Kidney glomerular epithelial cell (primary cell): ENCODE measurements at regions not wholly inside any gene's neighbourhood (a gene's known extent, or its start where the extent isn't known, plus 50 kb on each side); places are given as distances from the start of the nearest gene placed in this dataset.
"Not testable (repeated sequence)": the region's sequence is repeated elsewhere in the genome, so short reads cannot be mapped to it uniquely, and the experiment has no call there.

Experiments
- DNase-seq: peaks from one replicate; lab custom pipeline; 2025; lab: John Stamatoyannopoulos, UW

DNA sequence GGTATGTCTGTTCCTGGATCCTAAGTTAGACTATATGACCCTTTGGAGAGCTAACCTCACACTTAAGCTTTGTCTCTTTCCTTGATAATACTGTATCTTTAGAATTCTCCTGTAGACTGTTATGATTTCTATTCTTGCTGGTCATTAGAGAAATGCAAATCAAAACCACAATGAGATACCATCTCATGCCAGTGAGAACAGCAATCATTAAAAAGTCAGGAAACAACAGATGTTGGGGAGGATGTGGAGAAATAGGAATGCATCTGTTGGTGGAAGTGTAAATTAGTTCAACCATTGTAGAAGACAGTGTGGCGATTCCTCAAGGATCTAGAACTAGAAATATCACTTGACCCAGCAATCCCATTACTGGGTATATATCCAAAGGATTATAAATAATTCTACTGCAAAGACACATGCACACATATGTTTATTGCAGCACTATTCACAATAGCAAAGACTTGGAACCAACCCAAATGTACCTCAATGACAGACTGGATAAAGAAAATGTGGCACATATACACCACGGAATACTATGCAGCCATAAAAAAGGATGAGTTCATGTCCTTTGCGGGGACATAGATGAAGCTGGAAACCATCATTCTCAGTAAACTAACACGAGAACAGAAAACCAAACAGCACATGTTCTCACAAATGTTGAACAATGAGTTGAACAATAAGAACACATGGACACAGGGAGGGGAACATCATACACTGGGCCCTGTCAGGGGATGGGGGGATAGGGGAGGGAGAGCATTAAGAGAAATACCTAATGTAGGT, 867.8 kb upstream of the ADGRB3 start:
- DNase-seq = not testable (repeated sequence)

DNA sequence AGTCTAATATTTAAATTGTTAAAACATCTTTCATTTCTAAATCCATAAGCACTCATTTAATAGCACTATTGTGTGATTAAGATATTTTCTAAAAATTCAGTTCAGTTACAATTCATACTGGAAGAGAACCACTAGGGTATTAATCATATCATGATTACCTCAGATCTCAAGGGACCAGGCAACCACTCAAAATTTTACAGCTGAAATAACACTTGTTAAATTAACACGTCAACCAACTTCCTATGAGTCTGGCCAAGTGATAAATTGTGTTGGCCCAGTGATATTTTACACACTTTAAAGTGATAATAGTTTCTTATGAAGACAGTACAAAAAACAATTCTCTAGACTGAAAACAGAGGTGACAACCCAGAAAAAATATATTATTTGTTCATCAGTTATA, 869.0 kb upstream of the ADGRB3 start:
- no peak for DNase-seq

DNA sequence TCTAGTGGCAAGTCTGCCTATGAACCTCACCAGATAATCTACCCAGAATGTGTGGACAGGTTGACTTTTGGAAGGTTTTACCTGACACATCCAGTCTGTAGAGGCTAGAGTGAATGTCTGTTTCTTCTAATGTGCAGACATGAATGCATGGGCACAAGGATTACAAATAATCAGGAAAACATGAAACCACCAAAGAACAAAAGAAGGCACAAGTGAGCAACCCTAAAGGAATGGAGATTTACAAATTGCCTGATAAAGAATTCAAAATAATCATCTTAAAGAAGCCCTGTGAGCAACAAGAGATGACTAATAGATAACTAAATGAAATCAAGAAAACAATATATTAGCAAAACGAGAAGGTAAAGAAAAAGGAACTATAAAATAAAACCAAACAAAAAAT, 876.1 kb upstream of the ADGRB3 start:
- no peak for DNase-seq

DNA sequence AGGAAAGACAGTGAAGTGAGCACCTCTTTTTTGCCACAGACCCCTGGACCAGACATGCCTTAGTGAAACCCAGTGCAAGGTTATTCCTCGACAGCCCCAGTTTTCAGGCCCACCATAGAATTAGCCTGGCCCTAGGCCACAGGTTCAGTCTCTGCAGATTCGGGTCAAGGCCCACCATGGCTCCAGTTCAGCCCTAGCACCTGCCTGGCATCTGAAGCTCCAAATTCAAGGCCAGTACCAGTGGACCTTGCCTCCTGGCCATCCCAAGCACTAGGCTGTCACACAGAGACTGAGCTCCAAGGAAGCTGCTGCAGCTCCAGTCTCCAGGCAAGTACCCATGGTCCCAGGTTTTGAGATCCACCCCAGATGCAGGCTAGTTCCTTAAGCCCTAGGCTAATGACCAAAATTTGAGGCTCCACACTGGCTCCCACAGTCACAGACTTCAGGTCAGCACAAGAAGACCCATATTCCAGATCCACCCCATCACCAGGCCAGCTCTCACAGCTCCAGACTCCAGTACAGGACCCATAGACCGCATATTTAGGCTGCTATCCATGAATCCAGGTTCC, 877.5 kb upstream of the ADGRB3 start:
- no peak for DNase-seq

GRCh38 chr6:67748521-67748920, 886.6 kb upstream of the ADGRB3 start:
- no peak for DNase-seq

- peak; percentile 16 for DNase-seq
Observed at GRCh38 chr6:67736816-67737215, 898.3 kb upstream of the ADGRB3 start.

DNA sequence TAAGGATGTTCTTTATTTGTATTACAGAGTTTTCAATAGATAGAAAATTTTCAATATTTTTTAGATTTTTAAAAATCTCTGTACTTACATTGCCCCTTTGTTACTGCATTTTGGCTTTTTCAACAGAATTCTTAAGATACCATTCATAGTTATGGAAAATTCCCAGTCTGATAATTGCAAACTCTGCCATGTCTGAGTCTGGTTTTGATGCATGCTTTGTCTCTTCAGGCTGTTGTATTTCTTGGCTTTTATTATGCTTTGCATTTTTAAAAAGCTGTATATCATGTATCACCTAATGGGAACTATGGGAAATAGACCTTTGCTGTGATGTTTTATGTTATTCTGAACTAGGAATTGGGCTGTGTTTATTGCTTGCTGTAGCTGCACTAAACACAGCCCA, 898.9 kb upstream of the ADGRB3 start:
- no peak for DNase-seq

GRCh38 chr6:67735623-67736022, 899.5 kb upstream of the ADGRB3 start:
- DNase-seq = no peak

GRCh38 chr6:67722861-67723261, 912.2 kb upstream of the ADGRB3 start:
- no peak for DNase-seq

- DNase-seq = no peak
Observed at GRCh38 chr6:67717281-67717680, 917.8 kb upstream of the ADGRB3 start.

DNA sequence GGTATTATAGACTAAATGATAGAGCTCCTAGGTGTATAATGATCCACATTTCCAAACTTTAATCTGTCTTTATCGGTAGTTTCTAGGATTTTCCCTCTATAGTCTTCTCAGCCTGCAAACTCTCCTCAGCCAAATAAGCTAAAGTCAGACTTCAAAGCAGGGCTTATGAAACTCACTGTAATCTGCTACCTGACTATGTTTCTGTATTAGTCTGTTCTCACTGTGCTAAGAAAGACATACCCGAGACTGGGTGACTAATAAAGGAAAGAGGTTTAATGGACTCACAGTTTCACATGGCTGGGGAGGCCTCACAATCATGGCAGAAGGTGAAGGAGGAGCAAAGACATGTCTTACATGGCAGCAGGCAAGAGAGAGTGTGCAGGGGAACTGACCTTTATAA, 928.7 kb upstream of the ADGRB3 start:
- no peak for DNase-seq

GRCh38 chr6:67698534-67698933, 936.5 kb upstream of the ADGRB3 start:
- DNase-seq = no peak

- no peak for DNase-seq
Observed at GRCh38 chr6:67694127-67694526, 941.0 kb upstream of the ADGRB3 start.

- DNase-seq = no peak
Observed at GRCh38 chr6:67689329-67689728, 945.8 kb upstream of the ADGRB3 start.

DNA sequence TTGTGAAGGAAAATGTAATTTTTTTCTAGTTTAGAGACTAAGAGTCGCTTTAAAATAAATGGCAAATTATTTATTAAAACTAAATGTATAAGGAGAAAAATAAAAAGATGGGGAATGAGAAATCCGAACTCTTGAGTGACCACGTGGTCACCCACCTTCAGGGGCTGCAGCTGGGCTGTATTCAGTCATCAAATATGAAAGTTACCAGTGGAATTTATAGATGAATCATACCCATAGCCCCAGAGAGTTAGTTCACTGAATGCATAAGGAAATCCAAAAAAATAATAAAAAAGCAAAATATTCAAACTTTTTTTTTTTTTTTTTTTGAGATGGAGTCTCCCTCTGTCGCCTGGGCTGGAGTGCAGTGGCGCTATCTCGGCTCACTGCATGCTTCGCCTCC, 947.7 kb upstream of the ADGRB3 start:
- no peak for DNase-seq

- DNase-seq = not testable (repeated sequence)
Observed at GRCh38 chr6:67686225-67686624, 948.9 kb upstream of the ADGRB3 start.

DNA sequence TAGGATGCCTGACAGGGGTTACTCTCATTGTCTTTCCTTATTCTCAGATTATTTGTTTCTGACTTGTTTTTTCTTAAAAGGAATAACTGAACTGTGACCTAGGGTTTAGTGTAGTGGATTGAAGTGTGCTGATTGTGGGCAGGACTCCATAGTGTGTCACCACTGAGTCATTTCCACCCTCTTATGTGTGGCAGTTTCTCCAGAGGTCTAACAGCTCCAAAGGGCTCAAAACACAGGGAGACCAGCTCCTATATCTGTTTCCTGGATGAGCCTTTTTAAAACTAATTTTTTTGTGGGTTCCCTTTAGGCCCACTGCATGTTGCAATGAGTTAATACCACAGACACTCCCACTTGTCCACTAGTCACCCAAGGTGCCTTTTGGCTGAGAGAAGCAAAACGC, 951.1 kb upstream of the ADGRB3 start:
- peak; percentile 55 for DNase-seq

DNA sequence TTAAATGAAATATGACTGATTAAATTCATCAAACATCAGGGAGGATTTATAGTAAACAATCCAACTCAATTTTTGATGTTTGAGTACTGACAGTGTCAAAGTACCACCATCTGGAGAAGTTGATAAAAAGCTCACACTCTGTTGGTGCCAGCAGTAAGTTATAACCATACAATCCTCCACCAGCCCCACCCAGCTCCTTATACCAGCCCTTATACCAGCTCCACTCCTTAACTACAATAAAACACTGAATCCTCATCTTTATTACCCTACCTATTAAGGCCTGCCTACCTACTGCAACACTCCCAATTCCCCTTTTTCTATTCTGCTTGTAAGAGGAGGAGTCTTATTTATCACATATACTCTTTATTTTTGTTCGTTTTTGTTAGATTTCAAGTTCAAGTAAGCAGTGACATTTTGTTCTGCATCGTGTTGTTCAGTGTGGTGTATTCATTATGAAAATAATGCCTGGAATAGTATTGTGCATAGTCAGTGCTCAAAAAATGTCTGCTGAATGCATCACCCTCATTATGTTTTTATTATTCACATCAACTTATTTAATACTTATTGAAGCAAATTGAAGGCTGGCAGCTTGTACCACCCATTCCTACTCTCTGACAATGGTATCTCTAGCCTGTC, 954.7 kb upstream of the ADGRB3 start:
- peak; percentile 8 for DNase-seq

- DNase-seq = no peak
Observed at GRCh38 chr6:67679566-67680296, 955.4 kb upstream of the ADGRB3 start.

- no peak for DNase-seq
Observed at GRCh38 chr6:67676892-67677291, 958.2 kb upstream of the ADGRB3 start.

GRCh38 chr6:67667637-67668422, 967.3 kb upstream of the ADGRB3 start:
- no peak for DNase-seq
